ENCODE measurements at regions not wholly inside any gene's neighbourhood (a gene's known extent, or its start where the extent isn't known, plus 50 kb on each side); places are given as distances from the start of the nearest gene placed in this dataset.
"Not testable (repeated sequence)": the region's sequence is repeated elsewhere in the genome, so short reads cannot be mapped to it uniquely, and the experiment has no call there.

- Histone ChIP-seq H3K79me2 (ENCODE audit: insufficient read depth, low read depth) (no peaks in the 10 kb centered on the region), H3K4me3 (IDR thresholded peaks at IDR 0.05; ENCODE audit: insufficient read depth, low read depth, low read length) (no peak overlapping the region), H3K36me3 (ENCODE audit: insufficient read depth) (no peaks in the 10 kb centered on the region), H3K9ac (no peak overlapping the region), H3K4me2 (no peak overlapping the region), H3K4me1 (ENCODE audit: low read depth, poor library complexity, severe bottlenecking) (no peaks in the 10 kb centered on the region), H4K20me1 (ENCODE audit: insufficient read depth) (no peaks in the 10 kb centered on the region), H3K27me3 (ENCODE audit: insufficient read depth, low read depth) (no peaks in the 10 kb centered on the region), H2AFZ (ENCODE audit: low read depth) (no peak overlapping the region), H3K27ac (no peak overlapping the region)
- no peak for TF ChIP-seq CTCF (conservative IDR thresholded peaks at IDR 0.05; ENCODE audit: low read depth, low read length)
Measured at GRCh38 chr18:57950542-57950941, 93.5 kb upstream of the NEDD4L start.

DNA sequence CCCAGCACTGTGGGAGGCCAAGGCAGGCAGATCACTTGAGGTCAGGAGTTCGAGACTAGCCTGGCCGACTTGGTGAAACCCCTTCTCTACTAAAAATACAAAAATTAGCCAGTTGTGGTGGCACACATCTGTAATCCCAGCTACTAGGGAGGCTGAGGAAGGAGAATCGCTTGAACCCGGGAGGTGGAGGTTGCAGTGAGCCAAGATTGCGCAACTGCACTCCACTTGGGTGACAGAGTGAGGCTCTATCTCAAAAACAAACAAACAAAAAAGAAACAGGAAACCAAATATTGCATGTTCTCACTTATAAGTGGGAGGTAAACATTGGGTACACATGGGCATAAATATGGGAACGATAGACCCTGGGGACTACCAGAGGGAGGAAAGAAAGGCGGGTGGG, 94.7 kb upstream of the NEDD4L start:
- H3K4me2 ChIP-seq; H3K4me1 ChIP-seq (ENCODE audit: low read depth, poor library complexity, severe bottlenecking); H2AFZ ChIP-seq (ENCODE audit: low read depth); H3K36me3 ChIP-seq (ENCODE audit: insufficient read depth); H3K27me3 ChIP-seq (ENCODE audit: insufficient read depth, low read depth); H3K27ac ChIP-seq; H3K4me3 ChIP-seq (IDR thresholded peaks at IDR 0.05; ENCODE audit: insufficient read depth, low read depth, low read length); H3K9ac ChIP-seq; H3K79me2 ChIP-seq (ENCODE audit: insufficient read depth, low read depth); H4K20me1 ChIP-seq (ENCODE audit: insufficient read depth): not testable (repeated sequence)

- no peak for TF ChIP-seq CTCF (conservative IDR thresholded peaks at IDR 0.05; ENCODE audit: low read depth, low read length)
- Histone ChIP-seq H3K4me1 (ENCODE audit: low read depth, poor library complexity, severe bottlenecking) (no peaks in the 10 kb centered on the region), H3K36me3 (ENCODE audit: insufficient read depth) (no peaks in the 10 kb centered on the region), H3K9ac (no peak overlapping the region), H3K4me2 (no peak overlapping the region), H3K79me2 (ENCODE audit: insufficient read depth, low read depth) (no peaks in the 10 kb centered on the region), H3K27me3 (ENCODE audit: insufficient read depth, low read depth) (no peaks in the 10 kb centered on the region), H2AFZ (ENCODE audit: low read depth) (no peak overlapping the region), H3K4me3 (IDR thresholded peaks at IDR 0.05; ENCODE audit: insufficient read depth, low read depth, low read length) (no peak overlapping the region), H4K20me1 (ENCODE audit: insufficient read depth) (no peaks in the 10 kb centered on the region), H3K27ac (no peak overlapping the region)
Measured at GRCh38 chr18:57947117-57947516, 96.9 kb upstream of the NEDD4L start.

GRCh38 chr18:57943723-57944122, 100.3 kb upstream of the NEDD4L start:
- H3K27ac ChIP-seq = no peak overlapping the region
- H3K4me2 ChIP-seq = no peak overlapping the region
- H3K4me3 ChIP-seq (IDR thresholded peaks at IDR 0.05; ENCODE audit: insufficient read depth, low read depth, low read length) = no peak overlapping the region
- no peak overlapping the region for H2AFZ ChIP-seq (ENCODE audit: low read depth)
- H3K9ac ChIP-seq = no peak overlapping the region
- no peaks in the 10 kb centered on the region for H3K27me3 ChIP-seq (ENCODE audit: insufficient read depth, low read depth)
- no peaks in the 10 kb centered on the region for H3K36me3 ChIP-seq (ENCODE audit: insufficient read depth)
- no peak for TF ChIP-seq CTCF (conservative IDR thresholded peaks at IDR 0.05; ENCODE audit: low read depth, low read length)
- no peaks in the 10 kb centered on the region for H3K79me2 ChIP-seq (ENCODE audit: insufficient read depth, low read depth)
- H3K4me1 ChIP-seq (ENCODE audit: low read depth, poor library complexity, severe bottlenecking) = no peaks in the 10 kb centered on the region
- no peaks in the 10 kb centered on the region for H4K20me1 ChIP-seq (ENCODE audit: insufficient read depth)

- no peak overlapping the region for H2AFZ ChIP-seq (ENCODE audit: low read depth)
- TF ChIP-seq CTCF (conservative IDR thresholded peaks at IDR 0.05; ENCODE audit: low read depth, low read length) = no peak
- H3K79me2 ChIP-seq (ENCODE audit: insufficient read depth, low read depth) = no peaks in the 10 kb centered on the region
- H3K4me3 ChIP-seq (IDR thresholded peaks at IDR 0.05; ENCODE audit: insufficient read depth, low read depth, low read length) = no peak overlapping the region
- no peaks in the 10 kb centered on the region for H3K27me3 ChIP-seq (ENCODE audit: insufficient read depth, low read depth)
- H3K36me3 ChIP-seq (ENCODE audit: insufficient read depth) = no peaks in the 10 kb centered on the region
- H4K20me1 ChIP-seq (ENCODE audit: insufficient read depth) = no peaks in the 10 kb centered on the region
- no peaks in the 10 kb centered on the region for H3K4me1 ChIP-seq (ENCODE audit: low read depth, poor library complexity, severe bottlenecking)
- no peak overlapping the region for H3K27ac ChIP-seq
- H3K9ac ChIP-seq = no peak overlapping the region
- no peak overlapping the region for H3K4me2 ChIP-seq
Measured at GRCh38 chr18:57942493-57942892, 101.5 kb upstream of the NEDD4L start.

Data from KMS-11 (cell line).